B cell (primary cell): ENCODE measurements at regions not wholly inside any gene's neighbourhood (a gene's known extent, or its start where the extent isn't known, plus 50 kb on each side); places are given as distances from the start of the nearest gene placed in this dataset.

Experiments used
- CTCF ChIP-seq: fragments of 200-600 bp; IDR thresholded peaks from one replicate; pipeline ENCODE4 v1.8.0; 2022; ENCODE audit warnings: antibody characterized with exemption, mild to moderate bottlenecking
- EZH2 ChIP-seq: IDR thresholded peaks from 2 replicates; pipeline ENCODE4 v1.6.1; 2012; ENCODE audit warnings: borderline replicate concordance, low read depth, mild to moderate bottlenecking, moderate library complexity, low read length; ENCODE audit not compliant: insufficient read depth, poor library complexity, severe bottlenecking

DNA sequence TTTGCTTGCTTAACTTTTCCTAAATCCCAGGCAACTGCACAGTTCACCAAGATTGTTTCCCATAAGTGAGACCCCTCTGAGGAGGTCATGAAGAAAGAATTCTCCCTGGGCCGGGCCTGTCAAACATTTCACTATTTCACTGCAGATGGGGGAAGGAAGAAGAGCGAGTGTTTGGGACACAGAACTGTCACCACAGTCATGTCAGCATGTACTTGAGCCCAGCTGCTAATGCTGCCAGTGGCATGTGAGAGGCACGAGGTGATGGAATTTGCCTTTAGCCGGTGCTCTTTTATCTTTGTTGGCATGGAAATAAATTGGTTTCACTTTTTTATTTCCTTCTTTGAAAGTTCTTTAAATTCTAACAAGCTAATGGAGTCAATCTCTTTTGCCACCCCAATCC, 277.9 kb upstream of the GADL1 start:
- no peak for TF ChIP-seq EZH2
- no peak for TF ChIP-seq CTCF
